HepG2 (cell line): ENCODE measurements at regions not wholly inside any gene's neighbourhood (a gene's known extent, or its start where the extent isn't known, plus 50 kb on each side); places are given as distances from the start of the nearest gene placed in this dataset.

ENCODE experiments used
- ATAC-seq: fragments of 200-7000 bp; cut with Tn5 transposase; 3 replicates; pipeline ENCODE4 v1.9.1; 2020; ENCODE audit warnings: mild to moderate bottlenecking, moderate library complexity
- BruUV-seq: library from RNA; stranded (reverse); fragments of 400-500 nt; replicated peaks from 2 replicates; lab custom pipeline; 2021; lab: Mats Ljungman, UMichigan
- CTCF ChIA-PET: fragments of 300-600 bp; formaldehyde crosslinking; extraction: SDS; loops from one replicate; lab custom pipeline; 2021; ENCODE audit warnings: low total read pairs, inconsistent platforms, low intra/inter-chr PET ratio; lab: Yijun Ruan, JAX
- POLR2A ChIA-PET: fragments of 350-600 bp; sonication (Branson Sonifier 250); formaldehyde crosslinking; loops from one replicate; lab custom pipeline; 2020; ENCODE audit warnings: antibody characterized with exemption, inconsistent platforms; lab: Yijun Ruan, JAX
- DNase-seq: peaks from one replicate; pipeline ENCODE4 v3.0.0-alpha.2; 2015; ENCODE audit warnings: low spot score
- FAIRE-seq: peaks from 3 replicates; lab custom pipeline; 2011; peaks lifted over from hg19 to GRCh38; lab: Jason Lieb, UNC
- H2AFZ ChIP-seq: one replicate; pipeline ENCODE4 v1.6.1; 2011; ENCODE audit warnings: low read length, inconsistent platforms
- H3K27ac ChIP-seq: fragments of 300-600 bp; 3 replicates; pipeline ENCODE4 v1.8.0; 2011; ENCODE audit warnings: mixed run types, mild to moderate bottlenecking, mixed read lengths, low read length, inconsistent platforms; ENCODE audit not compliant: insufficient read depth; ENCODE audit errors: extremely low read length
- H3K27me3 ChIP-seq, 2 experiments: fragments of 200-600 bp in 1 of 2; 2 replicates in 1 of 2; 3 replicates in 1 of 2; pipeline versions ENCODE4 v1.6.0 to v1.8.0; 2011; ENCODE audit warnings: low read length in 2 of 2, mild to moderate bottlenecking in 2 of 2, moderate library complexity in 2 of 2, inconsistent platforms in 1 of 2; ENCODE audit not compliant: insufficient read depth in 2 of 2, control insufficient read depth in 1 of 2
- H3K36me3 ChIP-seq, 2 experiments: fragments of 200-600 bp in 1 of 2; replicated peaks in 1 of 2; 2 replicates in 1 of 2; 3 replicates in 1 of 2; pipeline versions ENCODE4 v1.5.1 to v1.8.0; 2011; ENCODE audit warnings: low read length in 2 of 2, inconsistent platforms in 1 of 2; ENCODE audit not compliant: insufficient read depth in 2 of 2, control insufficient read depth in 1 of 2
- H3K4me1 ChIP-seq: 2 replicates; pipeline ENCODE4 v1.5.1; 2012; ENCODE audit warnings: low read length, inconsistent platforms; ENCODE audit not compliant: insufficient read depth
- H3K4me2 ChIP-seq: 2 replicates; pipeline ENCODE4 v1.6.0; 2011; ENCODE audit warnings: low read depth, low read length, inconsistent platforms
- H3K4me3 ChIP-seq, 3 experiments: fragments of 200-600 bp in 1 of 3; sonication (generic), shearing (Covaris generic) in 1 of 3; replicated peaks in 1 of 3; 2 replicates each; pipeline ENCODE4 v1.5.1; 2011 to 2016; ENCODE audit warnings: low read length in 3 of 3, inconsistent platforms in 2 of 3, low read depth in 2 of 3, mild to moderate bottlenecking in 2 of 3, control low read depth in 1 of 3, mixed read lengths in 1 of 3; ENCODE audit not compliant: insufficient read depth in 1 of 3
- H3K79me2 ChIP-seq: one replicate; pipeline ENCODE4 v1.6.1; 2011; ENCODE audit warnings: low read length, inconsistent platforms; ENCODE audit not compliant: insufficient read depth
- H3K9ac ChIP-seq: 2 replicates; pipeline ENCODE4 v1.6.0; 2011; ENCODE audit warnings: mild to moderate bottlenecking, low read depth, low read length, inconsistent platforms; ENCODE audit not compliant: insufficient read depth
- H3K9me3 ChIP-seq: 2 replicates; pipeline ENCODE4 v1.5.1; 2012; ENCODE audit warnings: mild to moderate bottlenecking, low read length
- H4K20me1 ChIP-seq: 2 replicates; pipeline ENCODE4 v1.6.0; 2011; ENCODE audit warnings: inconsistent platforms, mild to moderate bottlenecking, low read length, moderate library complexity; ENCODE audit not compliant: insufficient read depth
- MEF2D ChIP-seq: sonication (generic); formaldehyde crosslinking; IDR thresholded peaks from 2 replicates; pipeline ENCODE4 v1.5.1; 2020; ENCODE audit warnings: mild to moderate bottlenecking, missing genetic modification reagents
- RFX3 ChIP-seq: IDR thresholded peaks from 2 replicates; pipeline ENCODE4 v1.6.1; 2016; ENCODE audit warnings: missing biosample characterization, missing genetic modification reagents
- ZNF264 ChIP-seq: sonication (generic); formaldehyde crosslinking; IDR thresholded peaks from 2 replicates; pipeline ENCODE4 v1.4.0; 2020; ENCODE audit warnings: missing genetic modification reagents
- WGBS: methylation state at CpG from one replicate; pipeline ENCODE4 v1.1.6; 2017; ENCODE audit warnings: low lambda C conversion rate; 5-methylcytosine and 5-hydroxymethylcytosine counted together
- in situ Hi-C: cut with HindIII; loops from 2 replicates; pipeline ENCODE4 v1.10.0; 2017; ENCODE audit warnings: low pct_unique_long_range_greater_than_20kb; ENCODE audit not compliant: extremely low pct_ligation_motif_present
- intact Hi-C: fragments of 100-400 bp; cut with micrococcal nuclease; formaldehyde crosslinking; loops from one replicate; pipeline ENCODE4 v1.10.0; 2022; ENCODE audit not compliant: unreplicated experiment
- TF ChIP-seq, protein P1 (sequence below): sonication (generic); formaldehyde crosslinking; IDR thresholded peaks from 2 replicates; pipeline ENCODE4 v1.5.1; 2020; ENCODE audit warnings: mild to moderate bottlenecking, missing genetic modification reagents, moderate library complexity
- TF ChIP-seq, protein P2 (sequence below): sonication (generic); formaldehyde crosslinking; IDR thresholded peaks from 2 replicates; pipeline ENCODE4 v1.8.1; 2022; ENCODE audit warnings: low read depth, mild to moderate bottlenecking, missing genetic modification reagents
- TF ChIP-seq, protein P3 (sequence below): sonication (generic); formaldehyde crosslinking; IDR thresholded peaks from 2 replicates; pipeline ENCODE4 v1.5.1; 2020; ENCODE audit warnings: missing genetic modification reagents, mild to moderate bottlenecking, borderline replicate concordance
- TF ChIP-seq, protein P4 (sequence below): sonication (generic); IDR thresholded peaks from 2 replicates; pipeline ENCODE4 v1.6.1; 2016; ENCODE audit warnings: low read depth, borderline replicate concordance
- TF ChIP-seq, protein P5 (sequence below): sonication (generic); formaldehyde crosslinking; IDR thresholded peaks from 2 replicates; pipeline ENCODE4 v1.5.0; 2020; ENCODE audit warnings: mild to moderate bottlenecking, missing genetic modification reagents, borderline replicate concordance

DNA sequence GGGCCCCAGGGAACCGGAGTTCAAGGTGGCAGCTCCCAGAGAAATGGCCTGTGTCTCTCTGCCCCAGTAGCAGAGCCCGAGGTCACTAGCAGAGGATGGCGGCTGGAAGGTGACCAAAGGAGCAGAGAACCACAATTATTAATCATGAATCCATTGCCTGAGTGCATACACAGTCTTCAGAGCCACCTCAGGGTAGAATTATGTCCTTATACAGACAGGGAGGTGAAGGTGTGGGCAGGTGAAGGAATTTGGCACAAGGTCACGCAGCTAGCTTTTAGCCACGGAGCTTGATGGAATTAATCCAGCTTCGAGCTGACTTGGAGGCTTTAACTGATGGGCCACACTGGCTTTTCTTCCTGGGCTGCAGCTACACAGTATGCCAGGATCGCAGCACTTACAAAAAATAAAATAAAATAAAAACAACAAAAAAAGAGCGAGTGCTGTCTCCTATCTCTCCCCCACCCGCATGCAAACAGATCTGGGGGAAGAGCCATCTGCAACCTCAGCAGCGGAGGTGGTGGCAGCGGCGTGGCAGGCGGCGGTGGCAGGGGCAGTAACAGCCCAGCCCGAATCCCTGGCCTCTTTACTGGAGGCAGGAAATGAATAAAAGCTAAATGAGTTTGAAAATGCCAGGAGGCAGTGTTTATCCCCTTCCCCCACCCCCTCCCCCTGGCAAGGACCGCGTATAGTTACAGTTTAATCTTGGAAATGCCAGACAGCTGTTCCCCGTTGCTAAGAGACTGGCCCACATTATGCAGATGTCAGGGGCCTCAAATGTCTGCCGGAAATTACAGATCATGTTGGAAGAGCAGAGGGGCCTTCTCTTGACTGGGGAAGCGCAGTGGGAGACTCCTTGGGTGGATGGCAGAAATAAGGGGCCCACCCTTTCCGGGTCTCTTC lies 93.5 kb downstream of the LRRC74A start:
- Histone ChIP-seq H3K79me2 (no peaks in the 10 kb centered on the region), H3K36me3 (no peaks in the 10 kb centered on the region), H3K27me3 (peaks cover 3 to 20% of the 10 kb centered on the region in 2 experiments; a peak in 3 of 5 replicates), H3K9me3 (no peaks in the 10 kb centered on the region), H3K4me3 (peak overlapping the region in 2 of 3 experiments; percentile 39 to 61; a peak in 3 of 6 replicates), H3K9ac (peak overlapping the region; percentile 32; the same call in 1 of the 2 replicates), H3K4me2 (peak overlapping the region; percentile 97), H3K27ac (no peak overlapping the region), H3K4me1 (peaks cover 61% of the 10 kb centered on the region), H4K20me1 (no peaks in the 10 kb centered on the region), H2AFZ (no peak overlapping the region)
- intact Hi-C loops (loop anchor here (10.0 kb wide), 1 partner anchor 45 kb away; no protein-coding TSS in a partner anchor), in situ Hi-C loops (no loop called here)
- no peak for FAIRE-seq
- ChIA-PET POLR2A (interaction anchor here (0.6 to 1.9 kb wide), 5 partner anchors 28 to 126 kb away, joined by 3 to 6 read pairs (median 3); no protein-coding TSS in a partner anchor), CTCF (no interaction called here)
- peak; percentile 20 for DNase-seq
- ATAC-seq, result peak; percentile 12; the same call in 1 of the 3 replicates
- WGBS, result 13% methylated on average over 13 of the region's 21 CpGs
- BruUV-seq, result no TSS peak
- TF ChIP-seq ZNF264 (no peak), RFX3 (CRISPR knock-in tag) (0 out of 2 replicates have a peak, but pooled peaks have one; percentile 32), MEF2D (no peak)
- TF ChIP-seq, protein P1, sequence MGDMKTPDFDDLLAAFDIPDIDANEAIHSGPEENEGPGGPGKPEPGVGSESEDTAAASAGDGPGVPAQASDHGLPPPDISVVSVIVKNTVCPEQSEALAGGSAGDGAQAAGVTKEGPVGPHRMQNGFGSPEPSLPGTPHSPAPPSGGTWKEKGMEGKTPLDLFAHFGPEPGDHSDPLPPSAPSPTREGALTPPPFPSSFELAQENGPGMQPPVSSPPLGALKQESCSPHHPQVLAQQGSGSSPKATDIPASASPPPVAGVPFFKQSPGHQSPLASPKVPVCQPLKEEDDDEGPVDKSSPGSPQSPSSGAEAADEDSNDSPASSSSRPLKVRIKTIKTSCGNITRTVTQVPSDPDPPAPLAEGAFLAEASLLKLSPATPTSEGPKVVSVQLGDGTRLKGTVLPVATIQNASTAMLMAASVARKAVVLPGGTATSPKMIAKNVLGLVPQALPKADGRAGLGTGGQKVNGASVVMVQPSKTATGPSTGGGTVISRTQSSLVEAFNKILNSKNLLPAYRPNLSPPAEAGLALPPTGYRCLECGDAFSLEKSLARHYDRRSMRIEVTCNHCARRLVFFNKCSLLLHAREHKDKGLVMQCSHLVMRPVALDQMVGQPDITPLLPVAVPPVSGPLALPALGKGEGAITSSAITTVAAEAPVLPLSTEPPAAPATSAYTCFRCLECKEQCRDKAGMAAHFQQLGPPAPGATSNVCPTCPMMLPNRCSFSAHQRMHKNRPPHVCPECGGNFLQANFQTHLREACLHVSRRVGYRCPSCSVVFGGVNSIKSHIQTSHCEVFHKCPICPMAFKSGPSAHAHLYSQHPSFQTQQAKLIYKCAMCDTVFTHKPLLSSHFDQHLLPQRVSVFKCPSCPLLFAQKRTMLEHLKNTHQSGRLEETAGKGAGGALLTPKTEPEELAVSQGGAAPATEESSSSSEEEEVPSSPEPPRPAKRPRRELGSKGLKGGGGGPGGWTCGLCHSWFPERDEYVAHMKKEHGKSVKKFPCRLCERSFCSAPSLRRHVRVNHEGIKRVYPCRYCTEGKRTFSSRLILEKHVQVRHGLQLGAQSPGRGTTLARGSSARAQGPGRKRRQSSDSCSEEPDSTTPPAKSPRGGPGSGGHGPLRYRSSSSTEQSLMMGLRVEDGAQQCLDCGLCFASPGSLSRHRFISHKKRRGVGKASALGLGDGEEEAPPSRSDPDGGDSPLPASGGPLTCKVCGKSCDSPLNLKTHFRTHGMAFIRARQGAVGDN (CRISPR knock-in tag), result peak; percentile 2; the same call in 1 of the 2 replicates
- TF ChIP-seq, protein P2, sequence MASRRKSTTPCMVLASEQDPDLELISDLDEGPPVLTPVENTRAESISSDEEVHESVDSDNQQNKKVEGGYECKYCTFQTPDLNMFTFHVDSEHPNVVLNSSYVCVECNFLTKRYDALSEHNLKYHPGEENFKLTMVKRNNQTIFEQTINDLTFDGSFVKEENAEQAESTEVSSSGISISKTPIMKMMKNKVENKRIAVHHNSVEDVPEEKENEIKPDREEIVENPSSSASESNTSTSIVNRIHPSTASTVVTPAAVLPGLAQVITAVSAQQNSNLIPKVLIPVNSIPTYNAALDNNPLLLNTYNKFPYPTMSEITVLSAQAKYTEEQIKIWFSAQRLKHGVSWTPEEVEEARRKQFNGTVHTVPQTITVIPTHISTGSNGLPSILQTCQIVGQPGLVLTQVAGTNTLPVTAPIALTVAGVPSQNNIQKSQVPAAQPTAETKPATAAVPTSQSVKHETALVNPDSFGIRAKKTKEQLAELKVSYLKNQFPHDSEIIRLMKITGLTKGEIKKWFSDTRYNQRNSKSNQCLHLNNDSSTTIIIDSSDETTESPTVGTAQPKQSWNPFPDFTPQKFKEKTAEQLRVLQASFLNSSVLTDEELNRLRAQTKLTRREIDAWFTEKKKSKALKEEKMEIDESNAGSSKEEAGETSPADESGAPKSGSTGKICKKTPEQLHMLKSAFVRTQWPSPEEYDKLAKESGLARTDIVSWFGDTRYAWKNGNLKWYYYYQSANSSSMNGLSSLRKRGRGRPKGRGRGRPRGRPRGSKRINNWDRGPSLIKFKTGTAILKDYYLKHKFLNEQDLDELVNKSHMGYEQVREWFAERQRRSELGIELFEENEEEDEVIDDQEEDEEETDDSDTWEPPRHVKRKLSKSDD (CRISPR knock-in tag), result no peak
- TF ChIP-seq, protein P3, sequence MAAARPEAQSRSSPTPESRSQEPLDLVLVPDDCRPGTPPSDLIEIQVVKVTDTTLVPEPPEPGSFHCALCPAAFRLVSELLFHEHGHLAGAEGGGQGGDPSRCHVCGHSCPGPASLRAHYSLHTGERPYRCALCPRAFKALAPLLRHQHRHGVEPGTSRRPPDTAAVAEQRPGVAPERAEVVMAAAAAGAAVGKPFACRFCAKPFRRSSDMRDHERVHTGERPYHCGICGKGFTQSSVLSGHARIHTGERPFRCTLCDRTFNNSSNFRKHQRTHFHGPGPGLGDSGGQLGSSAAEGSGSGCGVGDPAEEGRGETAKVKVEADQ (CRISPR knock-in tag), result no peak
- TF ChIP-seq, protein P4, sequence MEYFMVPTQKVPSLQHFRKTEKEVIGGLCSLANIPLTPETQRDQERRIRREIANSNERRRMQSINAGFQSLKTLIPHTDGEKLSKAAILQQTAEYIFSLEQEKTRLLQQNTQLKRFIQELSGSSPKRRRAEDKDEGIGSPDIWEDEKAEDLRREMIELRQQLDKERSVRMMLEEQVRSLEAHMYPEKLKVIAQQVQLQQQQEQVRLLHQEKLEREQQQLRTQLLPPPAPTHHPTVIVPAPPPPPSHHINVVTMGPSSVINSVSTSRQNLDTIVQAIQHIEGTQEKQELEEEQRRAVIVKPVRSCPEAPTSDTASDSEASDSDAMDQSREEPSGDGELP, result peak; percentile 70; the same call in 1 of the 2 replicates
- TF ChIP-seq, protein P5, sequence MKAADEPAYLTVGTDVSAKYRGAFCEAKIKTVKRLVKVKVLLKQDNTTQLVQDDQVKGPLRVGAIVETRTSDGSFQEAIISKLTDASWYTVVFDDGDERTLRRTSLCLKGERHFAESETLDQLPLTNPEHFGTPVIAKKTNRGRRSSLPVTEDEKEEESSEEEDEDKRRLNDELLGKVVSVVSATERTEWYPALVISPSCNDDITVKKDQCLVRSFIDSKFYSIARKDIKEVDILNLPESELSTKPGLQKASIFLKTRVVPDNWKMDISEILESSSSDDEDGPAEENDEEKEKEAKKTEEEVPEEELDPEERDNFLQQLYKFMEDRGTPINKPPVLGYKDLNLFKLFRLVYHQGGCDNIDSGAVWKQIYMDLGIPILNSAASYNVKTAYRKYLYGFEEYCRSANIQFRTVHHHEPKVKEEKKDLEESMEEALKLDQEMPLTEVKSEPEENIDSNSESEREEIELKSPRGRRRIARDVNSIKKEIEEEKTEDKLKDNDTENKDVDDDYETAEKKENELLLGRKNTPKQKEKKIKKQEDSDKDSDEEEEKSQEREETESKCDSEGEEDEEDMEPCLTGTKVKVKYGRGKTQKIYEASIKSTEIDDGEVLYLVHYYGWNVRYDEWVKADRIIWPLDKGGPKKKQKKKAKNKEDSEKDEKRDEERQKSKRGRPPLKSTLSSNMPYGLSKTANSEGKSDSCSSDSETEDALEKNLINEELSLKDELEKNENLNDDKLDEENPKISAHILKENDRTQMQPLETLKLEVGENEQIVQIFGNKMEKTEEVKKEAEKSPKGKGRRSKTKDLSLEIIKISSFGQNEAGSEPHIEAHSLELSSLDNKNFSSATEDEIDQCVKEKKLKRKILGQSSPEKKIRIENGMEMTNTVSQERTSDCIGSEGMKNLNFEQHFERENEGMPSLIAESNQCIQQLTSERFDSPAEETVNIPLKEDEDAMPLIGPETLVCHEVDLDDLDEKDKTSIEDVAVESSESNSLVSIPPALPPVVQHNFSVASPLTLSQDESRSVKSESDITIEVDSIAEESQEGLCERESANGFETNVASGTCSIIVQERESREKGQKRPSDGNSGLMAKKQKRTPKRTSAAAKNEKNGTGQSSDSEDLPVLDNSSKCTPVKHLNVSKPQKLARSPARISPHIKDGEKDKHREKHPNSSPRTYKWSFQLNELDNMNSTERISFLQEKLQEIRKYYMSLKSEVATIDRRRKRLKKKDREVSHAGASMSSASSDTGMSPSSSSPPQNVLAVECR, result 0 out of 2 replicates have a peak, but pooled peaks have one; percentile 13
